Erythroblast (primary cell): ENCODE measurements at regions not wholly inside any gene's neighbourhood (a gene's known extent, or its start where the extent isn't known, plus 50 kb on each side); places are given as distances from the start of the nearest gene placed in this dataset.
"Not testable (repeated sequence)": the region's sequence is repeated elsewhere in the genome, so short reads cannot be mapped to it uniquely, and the experiment has no call there.

Experiments
- GATA1 ChIP-seq: IDR thresholded peaks from 2 replicates; pipeline ENCODE4 v1.6.1; 2011; ENCODE audit warnings: low read depth, mild to moderate bottlenecking, control low read depth, low read length, moderate library complexity
- POLR2A ChIP-seq: IDR thresholded peaks from 2 replicates; pipeline ENCODE4 v1.6.1; 2011; ENCODE audit warnings: mild to moderate bottlenecking, low read length

GRCh38 chr19:37312531-37313334 is 58.2 kb upstream of the ZNF527 start:
- TF ChIP-seq POLR2A, GATA1: not testable (repeated sequence)
